Activated B cell treated with CpG ODN at 0.5 μM for 24 hours (primary cell): ENCODE measurements at regions not wholly inside any gene's neighbourhood (a gene's known extent, or its start where the extent isn't known, plus 50 kb on each side); places are given as distances from the start of the nearest gene placed in this dataset.

Experiments used
- ATAC-seq: fragments of 200-7000 bp; cut with Tn5 transposase; one replicate; pipeline ENCODE4 v1.10.0; 2021; ENCODE audit warnings: low read depth, mild to moderate bottlenecking, moderate library complexity
- CTCF ChIA-PET: fragments of 350-600 bp; sonication (Branson Sonifier 250); formaldehyde crosslinking; loops from one replicate; lab custom pipeline; 2021; ENCODE audit warnings: antibody characterized with exemption; lab: Charles Lee
- POLR2A ChIA-PET: fragments of 350-600 bp; sonication (Branson Sonifier 250); formaldehyde crosslinking; loops from one replicate; lab custom pipeline; 2021; ENCODE audit warnings: antibody characterized with exemption; lab: Charles Lee
- DNase-seq: peaks from one replicate; pipeline ENCODE4 v3.0.0; 2022
- H3K27ac Mint-ChIP-seq: one replicate; pipeline ENCODE4 v1.8.0; 2020; ENCODE audit warnings: mixed read lengths
- H3K27me3 Mint-ChIP-seq: one replicate; pipeline ENCODE4 v1.8.0; 2021; ENCODE audit warnings: mixed read lengths
- H3K36me3 Mint-ChIP-seq: one replicate; pipeline ENCODE4 v1.8.0; 2021; ENCODE audit warnings: low read depth, mixed read lengths
- H3K4me1 Mint-ChIP-seq: one replicate; pipeline ENCODE4 v1.8.0; 2021; ENCODE audit warnings: mixed read lengths
- H3K4me3 Mint-ChIP-seq: one replicate; pipeline ENCODE4 v1.8.0; 2020; ENCODE audit warnings: mild to moderate bottlenecking, mixed read lengths
- H3K9me3 Mint-ChIP-seq: one replicate; pipeline ENCODE4 v1.8.0; 2020; ENCODE audit warnings: mixed read lengths
- CTCF ChIP-seq: fragments of 200-600 bp; IDR thresholded peaks from one replicate; pipeline ENCODE4 v1.8.0; 2022; ENCODE audit warnings: antibody characterized with exemption, mild to moderate bottlenecking
- intact Hi-C: fragments of 100-400 bp; cut with micrococcal nuclease; formaldehyde crosslinking; loops from one replicate; pipeline ENCODE4 v1.15.1; 2024

DNA sequence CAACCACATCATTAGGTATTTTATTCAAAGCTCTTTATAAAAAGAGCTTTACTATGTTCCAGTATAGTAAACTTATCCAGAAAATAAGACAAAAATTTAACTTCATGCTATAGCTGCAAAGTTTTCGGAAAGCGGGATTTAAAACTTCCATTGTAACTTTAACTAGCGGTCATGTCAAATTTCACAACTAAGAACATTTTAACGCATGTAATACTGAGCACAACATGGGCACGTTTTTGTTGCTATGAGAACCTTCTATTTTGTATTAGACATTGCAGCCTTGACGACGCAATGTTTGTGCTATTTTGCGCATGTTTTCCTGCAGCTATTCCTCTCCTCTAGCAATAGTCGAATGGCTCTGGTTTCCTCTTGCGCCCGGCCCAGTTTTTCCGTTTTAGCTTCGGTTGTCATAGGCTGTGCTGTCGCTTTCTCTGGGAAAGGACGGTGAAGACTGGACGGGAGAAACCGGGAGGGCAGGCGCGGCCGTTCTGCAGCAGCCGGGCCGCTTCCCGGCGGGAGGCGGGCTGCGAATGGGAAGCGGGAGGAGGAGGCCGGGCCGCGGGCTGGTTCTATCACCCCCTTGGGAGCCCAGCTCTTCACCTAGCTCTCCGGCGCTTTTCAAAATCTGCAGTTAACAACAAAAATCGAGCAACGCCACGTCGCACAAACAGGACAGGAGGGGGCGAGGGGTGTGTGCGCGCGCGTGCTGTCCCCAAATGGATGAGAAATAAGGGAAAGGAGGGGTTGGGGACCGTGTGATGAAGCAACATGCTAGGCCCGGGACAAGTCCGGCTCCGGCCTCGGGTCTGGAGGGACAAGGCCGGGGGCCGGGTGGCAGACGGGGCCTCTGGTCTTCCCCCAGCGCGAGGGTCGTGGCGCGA, 105.3 kb upstream of the HNRNPU start:
- Mint-ChIP-seq H3K4me1 (peaks cover 17% of the 10 kb centered on the region), H3K4me3 (peak overlapping the region; percentile 94), H3K9me3 (no peaks in the 10 kb centered on the region), H3K27me3 (no peaks in the 10 kb centered on the region), H3K27ac (peak overlapping the region; percentile 99), H3K36me3 (peaks cover 13% of the 10 kb centered on the region)
- intact Hi-C loops = loop anchor here (1.0 to 10.0 kb wide), 11 partner anchors 24 to 1605 kb away; partner anchors contain the start of genes COX20 and HNRNPU
- ATAC-seq = peak; percentile 5
- TF ChIP-seq CTCF = no peak
- ChIA-PET CTCF (interaction anchor here (0.8 to 1.7 kb wide), 4 partner anchors 29 to 135 kb away, joined by 4 to 6 read pairs (median 5); no protein-coding TSS in a partner anchor), POLR2A (interaction anchor here (0.6 to 5.8 kb wide), 15 partner anchors 10 to 168 kb away, joined by 3 to 239 read pairs (median 7); partner anchors contain the start of genes COX20 and HNRNPU)
- no peak for DNase-seq

DNA sequence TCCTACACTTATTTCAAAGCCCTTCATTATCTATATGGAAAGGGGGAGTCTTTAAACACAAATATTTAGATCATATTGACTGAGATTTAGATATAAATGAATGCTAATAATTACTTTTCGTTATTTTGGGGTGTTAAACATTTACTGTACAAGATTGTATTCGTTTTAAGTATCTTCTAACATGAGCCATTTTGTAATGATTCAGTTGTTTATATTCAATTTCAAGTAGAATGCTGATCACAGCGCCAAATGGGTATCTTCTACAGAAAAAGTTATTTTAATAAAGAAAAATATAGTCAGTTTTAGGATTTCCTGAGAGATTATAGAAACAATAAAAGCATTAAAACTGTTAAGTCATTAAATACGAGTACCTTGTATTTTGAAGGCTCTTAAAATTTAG, 104.5 kb upstream of the HNRNPU start:
- no peak for DNase-seq
- H3K4me3 Mint-ChIP-seq = no peak overlapping the region
- no peak for TF ChIP-seq CTCF
- CTCF ChIA-PET = interaction anchor here (0.8 to 1.0 kb wide), 3 partner anchors 28 to 105 kb away, joined by 4 to 5 read pairs (median 5); no protein-coding TSS in a partner anchor
- no peak for ATAC-seq
- H3K27ac Mint-ChIP-seq = peak overlapping the region; percentile 53
- no peaks in the 10 kb centered on the region for H3K9me3 Mint-ChIP-seq
- peaks cover 21% of the 10 kb centered on the region for H3K4me1 Mint-ChIP-seq
- intact Hi-C loops = no loop called here
- no peaks in the 10 kb centered on the region for H3K27me3 Mint-ChIP-seq
- peaks cover 13% of the 10 kb centered on the region for H3K36me3 Mint-ChIP-seq
- POLR2A ChIA-PET = interaction anchor here (0.8 to 5.8 kb wide), 12 partner anchors 10 to 167 kb away, joined by 3 to 239 read pairs (median 8); partner anchors contain the start of genes COX20 and HNRNPU

DNA sequence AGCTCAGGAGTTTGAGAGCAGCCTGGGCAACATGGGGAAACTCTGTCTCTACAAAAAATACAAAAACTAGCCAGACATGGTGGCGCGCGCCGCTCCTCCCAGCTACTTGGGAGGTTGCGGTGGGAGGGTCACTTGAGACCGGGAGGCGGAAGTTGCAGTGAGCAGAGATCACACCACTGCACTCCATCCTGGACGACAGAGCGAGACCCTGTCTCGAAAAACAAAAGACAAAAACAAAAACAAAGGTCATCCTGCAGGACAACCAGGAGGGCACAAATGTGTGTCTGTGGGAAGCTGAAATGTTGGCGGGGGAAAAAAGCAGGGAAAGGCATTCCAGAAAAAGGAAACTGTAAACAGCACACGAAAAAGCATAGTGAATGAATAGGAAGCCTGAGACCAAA, 104.1 kb upstream of the HNRNPU start:
- H3K9me3 Mint-ChIP-seq = no peaks in the 10 kb centered on the region
- H3K27ac Mint-ChIP-seq = peak overlapping the region; percentile 53
- H3K27me3 Mint-ChIP-seq = no peaks in the 10 kb centered on the region
- ATAC-seq (no peak), DNase-seq (no peak)
- no peak for TF ChIP-seq CTCF
- intact Hi-C loops = no loop called here
- no peak overlapping the region for H3K4me3 Mint-ChIP-seq
- ChIA-PET CTCF (no interaction called here), POLR2A (interaction anchor here (1.1 to 5.2 kb wide), 5 partner anchors 9 to 134 kb away, joined by 4 to 137 read pairs (median 8); partner anchors contain the start of genes COX20 and HNRNPU)
- peaks cover 25% of the 10 kb centered on the region for H3K4me1 Mint-ChIP-seq
- H3K36me3 Mint-ChIP-seq = peaks cover 13% of the 10 kb centered on the region

DNA sequence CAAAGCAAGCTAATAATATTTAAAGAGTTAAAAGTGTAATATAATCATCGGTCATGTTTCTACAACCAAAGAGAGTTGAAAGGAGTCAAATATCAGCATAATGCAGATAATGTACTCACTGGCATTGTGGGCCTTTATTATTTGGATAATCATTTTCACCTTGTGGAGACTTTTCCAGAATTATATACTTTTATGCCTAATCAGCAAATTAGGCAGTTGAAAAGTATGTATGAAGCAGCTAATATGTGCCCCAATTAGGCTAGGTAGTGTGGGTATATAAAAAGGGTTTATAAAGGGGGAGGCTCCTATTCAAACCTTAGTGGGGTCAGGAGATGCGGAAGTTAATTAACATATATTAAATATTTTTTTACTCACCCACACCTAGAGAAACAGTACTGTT, 102.8 kb upstream of the HNRNPU start:
- intact Hi-C loops = no loop called here
- Mint-ChIP-seq H3K27me3 (no peaks in the 10 kb centered on the region), H3K4me1 (peaks cover 24% of the 10 kb centered on the region), H3K4me3 (no peak overlapping the region), H3K9me3 (no peaks in the 10 kb centered on the region), H3K36me3 (peaks cover 13% of the 10 kb centered on the region), H3K27ac (no peak overlapping the region)
- CTCF ChIA-PET = no interaction called here
- ATAC-seq = no peak
- no peak for TF ChIP-seq CTCF
- POLR2A ChIA-PET = interaction anchor here (0.6 to 1.3 kb wide), 3 partner anchors 23 to 1572 kb away, joined by 3 to 7 read pairs (median 4); no protein-coding TSS in a partner anchor
- no peak for DNase-seq
